HPDE6-E6E7 (cell line): ENCODE measurements at regions not wholly inside any gene's neighbourhood (a gene's known extent, or its start where the extent isn't known, plus 50 kb on each side); places are given as distances from the start of the nearest gene placed in this dataset.

Experiments used
- DNase-seq: peaks from one replicate; pipeline ENCODE4 v3.0.0; 2011; ENCODE audit warnings: missing footprints; ENCODE audit errors: extremely low spot score

DNA sequence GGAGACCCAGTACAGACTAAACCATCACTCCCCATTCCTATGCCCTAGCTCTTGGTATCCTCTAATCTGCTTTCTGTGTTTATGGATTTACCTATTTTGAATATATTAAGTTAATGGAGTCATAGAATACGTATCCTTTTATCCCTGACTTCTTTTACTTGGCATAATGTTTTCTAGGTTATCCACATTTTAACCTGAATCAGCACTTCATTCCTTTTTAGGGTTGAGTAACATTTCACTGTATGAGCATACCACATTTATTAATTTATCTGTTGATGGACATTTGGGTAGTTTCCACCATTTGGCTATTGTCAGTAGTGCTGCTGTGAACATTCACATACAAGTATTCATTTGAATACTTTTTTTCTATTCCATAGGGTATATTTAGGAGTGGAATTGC is 157.3 kb upstream of the CTNNA2 start:
- no peak for DNase-seq

DNA sequence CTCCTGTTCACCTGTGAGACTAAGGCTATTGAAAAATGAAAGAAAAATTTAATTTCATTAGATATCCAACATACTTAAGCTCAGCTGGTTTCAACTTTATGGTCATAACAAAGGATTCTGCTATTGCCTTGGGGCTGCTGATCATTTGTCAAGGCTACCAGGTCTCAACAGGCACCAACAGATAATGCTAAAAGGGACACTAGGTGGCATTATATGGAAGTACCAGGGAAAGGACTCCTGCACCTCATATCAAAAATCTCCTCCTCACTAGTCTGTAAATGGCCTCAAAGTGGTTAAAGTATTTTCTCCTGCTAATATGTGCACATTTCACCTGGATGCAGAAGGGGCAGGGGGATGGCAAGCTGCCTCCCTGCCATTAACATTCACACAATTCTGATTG is 167.9 kb upstream of the REG3A start:
- DNase-seq: no peak

DNA sequence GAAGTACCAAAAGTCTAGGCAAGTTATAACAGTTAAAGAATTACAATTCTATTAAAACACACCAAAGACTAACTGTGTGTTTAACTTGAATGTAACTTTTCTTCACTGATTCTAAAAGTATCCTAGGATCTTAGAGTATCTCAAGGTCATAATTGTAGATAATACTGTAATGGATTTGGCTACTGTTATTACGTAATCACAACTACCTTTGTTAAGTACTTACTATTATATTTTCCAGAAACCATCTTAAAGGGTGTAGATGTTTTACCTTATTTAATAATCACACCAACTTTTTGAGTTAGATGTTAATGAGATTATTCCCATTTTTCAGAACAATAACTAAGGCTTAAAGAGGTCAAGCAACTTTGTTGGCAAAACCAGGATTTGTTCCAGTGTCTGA is 161.3 kb upstream of the REG3A start:
- no peak for DNase-seq

DNA sequence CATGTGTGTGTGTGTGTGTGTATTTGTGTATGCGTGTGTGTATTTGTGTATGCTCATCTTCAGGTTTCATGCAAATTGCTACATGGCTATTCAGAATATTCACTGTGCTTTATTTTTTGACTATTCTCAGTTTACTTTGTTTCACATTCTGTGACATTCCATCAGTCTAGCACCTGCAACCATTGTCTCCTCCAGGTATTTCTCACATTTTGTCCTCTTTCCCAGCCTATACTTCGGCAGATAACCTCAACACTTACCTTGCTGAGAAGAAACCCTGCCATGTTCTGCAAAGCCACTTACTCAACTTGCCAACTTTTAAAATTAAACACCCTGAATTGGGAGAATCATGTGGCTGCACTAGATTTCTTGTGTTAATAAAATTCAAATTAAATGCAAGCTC is 135.4 kb upstream of the REG3A start:
- DNase-seq: no peak

DNA sequence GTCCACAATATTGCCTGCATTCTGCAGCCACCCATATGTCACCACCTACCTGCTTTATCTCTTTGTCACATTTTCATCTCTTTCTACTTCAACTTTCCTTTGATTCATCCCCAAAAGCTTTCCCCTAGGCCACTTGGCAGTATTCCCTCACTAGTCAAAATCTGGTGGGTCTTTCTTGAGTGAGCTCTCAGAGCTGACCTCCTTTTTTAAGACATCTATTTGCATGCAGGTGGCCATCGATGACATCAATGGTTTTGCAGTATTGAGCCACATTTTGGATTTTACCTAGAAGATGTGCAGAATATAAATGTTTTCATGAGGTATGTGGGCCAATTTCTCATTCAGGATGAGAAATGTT is 133.4 kb upstream of the REG3A start:
- no peak for DNase-seq

DNA sequence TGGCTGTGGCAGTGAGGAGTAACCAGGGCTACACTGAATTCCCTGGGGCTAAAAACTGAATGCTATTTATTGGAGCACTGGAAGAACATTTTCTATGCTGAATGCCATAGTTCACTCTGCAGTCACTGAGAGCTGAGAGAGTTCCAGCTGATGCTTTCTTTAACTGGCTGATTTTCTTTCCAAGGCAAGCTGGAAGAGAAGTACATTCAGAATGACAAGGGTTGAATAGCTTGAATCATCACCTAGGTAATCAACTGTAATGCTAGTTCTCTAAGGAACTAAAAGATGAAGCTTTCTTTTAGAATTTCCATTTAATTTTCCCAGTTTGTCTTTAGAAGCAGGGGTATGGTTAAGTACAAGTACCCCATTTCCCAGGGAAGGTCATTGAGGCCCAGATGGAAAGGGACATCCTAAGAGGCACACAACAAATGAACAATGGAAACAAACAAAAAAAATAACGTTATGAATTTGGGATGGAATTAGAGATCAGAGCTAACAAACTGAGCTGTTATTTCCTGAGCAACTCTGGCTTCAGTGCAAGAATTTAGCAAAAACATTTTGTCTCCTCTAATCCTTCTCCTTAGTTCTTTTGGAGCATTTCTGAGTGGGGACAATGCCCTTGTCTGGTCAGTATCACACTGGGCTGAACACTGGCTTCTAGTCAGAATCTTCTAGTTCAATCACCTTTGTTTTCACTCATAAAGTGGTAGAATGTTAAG is 132.8 kb upstream of the REG3A start:
- no peak for DNase-seq

DNA sequence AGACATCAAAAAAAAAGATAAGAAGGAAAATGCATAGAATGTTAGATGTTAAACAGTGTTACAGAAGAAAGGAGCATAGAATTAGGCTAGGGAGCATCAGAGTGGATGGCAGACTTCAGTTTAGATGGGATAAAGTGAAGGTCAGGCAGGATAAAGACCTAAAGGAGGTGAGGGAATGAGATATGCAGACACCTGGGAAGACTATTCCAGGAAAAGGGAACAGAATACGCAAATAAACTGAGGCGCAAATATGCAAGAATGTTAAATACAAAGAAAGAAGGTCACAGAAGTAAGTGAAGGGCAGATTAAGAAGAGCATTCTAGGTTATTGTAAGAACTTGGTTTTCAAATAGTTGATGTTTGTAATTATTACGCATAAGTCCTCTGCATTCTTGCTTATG is 116.3 kb upstream of the REG3A start:
- no peak for DNase-seq

DNA sequence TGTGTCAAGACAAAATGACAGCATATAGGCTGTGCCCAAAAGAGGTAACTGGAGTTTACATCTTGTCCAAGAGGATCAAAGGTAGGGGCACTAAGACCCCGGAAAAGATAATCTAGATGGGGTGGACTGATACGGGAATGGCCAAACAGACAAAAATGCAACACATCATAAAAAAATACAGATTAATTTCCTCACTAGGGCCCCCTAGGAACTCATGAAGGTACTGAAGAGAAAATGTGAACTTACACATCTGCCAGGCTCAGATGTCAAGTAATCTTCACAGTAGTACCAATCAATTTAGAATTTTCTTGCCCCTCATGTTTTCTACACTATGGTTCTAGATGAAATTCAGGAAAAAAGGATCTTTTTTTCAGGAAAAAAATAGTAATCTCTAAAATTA is 115.6 kb upstream of the REG3A start:
- DNase-seq: no peak

DNA sequence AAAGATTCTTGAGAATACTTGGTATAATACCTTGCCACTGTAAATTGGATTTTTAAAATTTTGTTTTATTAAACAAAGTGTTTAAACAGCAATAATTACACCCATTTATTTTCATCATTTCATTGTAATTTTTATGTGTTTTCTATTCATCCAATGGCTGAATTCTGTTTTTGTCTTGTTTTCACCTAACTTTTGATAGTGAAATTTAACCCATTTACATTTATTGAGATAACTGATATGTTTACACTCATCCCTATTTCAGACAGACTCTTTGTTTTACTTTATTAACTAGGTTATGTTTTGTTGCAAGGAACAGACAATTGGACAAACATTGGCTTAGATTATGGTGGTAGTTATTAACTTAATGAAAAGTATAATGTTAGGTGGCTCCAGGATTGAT is 113.1 kb upstream of the REG3A start:
- no peak for DNase-seq

DNA sequence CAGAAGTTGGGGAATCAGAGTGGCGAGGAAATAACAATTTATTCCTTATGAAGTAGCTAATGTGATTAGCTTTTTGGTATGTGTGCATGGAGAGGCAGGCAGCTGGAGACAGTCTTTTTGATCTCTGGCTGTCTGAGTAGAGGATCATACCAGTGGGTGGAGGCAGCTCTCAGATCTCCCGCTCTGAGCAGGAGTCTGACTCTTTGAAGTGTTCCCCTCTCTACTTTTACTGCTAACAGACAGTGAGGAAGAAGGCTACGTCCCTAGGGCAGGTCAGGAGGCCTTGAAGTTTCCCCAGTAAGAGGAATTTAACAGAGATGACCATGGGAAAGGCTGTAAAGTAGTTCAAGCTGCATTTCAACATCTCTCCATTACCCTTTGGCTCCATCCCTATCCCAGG is 111.9 kb upstream of the REG3A start:
- DNase-seq: no peak

DNA sequence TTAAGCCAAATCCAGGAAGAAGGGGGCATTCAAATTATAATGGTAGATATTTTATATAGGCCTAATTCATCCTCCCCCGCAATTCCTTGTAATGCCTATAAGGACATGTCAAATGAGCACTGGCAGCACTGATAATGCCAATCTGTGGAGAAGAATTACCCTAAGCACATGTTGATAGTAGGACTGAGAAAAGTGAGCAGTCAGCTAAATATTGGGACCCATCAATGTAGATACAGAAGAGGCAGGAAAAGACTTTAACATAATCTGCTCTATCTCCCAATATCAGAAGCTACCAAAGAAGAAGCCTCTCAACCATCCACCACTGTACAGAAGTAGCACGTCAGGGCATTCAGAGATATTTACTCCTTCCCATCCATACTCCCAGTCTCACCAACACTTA is 101.3 kb upstream of the REG3A start:
- no peak for DNase-seq

DNA sequence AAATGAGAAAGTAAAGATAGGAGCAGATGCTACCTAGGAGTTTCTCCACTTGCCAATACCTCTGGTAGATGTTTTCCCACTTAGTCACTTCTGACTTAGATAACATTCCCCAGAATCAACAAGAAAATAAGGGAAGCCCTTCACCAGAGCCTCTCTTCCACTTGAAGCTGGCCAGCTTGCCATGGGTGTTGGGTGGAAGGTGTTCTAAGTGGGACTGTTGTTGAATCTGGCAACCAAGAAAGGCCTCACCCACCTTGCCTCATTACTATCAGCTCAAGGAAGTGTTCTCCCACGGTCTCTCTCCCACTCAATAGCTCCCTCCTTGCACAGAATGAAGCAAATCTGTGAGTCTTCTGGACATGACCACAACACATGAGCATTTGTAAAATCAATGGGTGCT is 100.4 kb upstream of the REG3A start:
- no peak for DNase-seq

DNA sequence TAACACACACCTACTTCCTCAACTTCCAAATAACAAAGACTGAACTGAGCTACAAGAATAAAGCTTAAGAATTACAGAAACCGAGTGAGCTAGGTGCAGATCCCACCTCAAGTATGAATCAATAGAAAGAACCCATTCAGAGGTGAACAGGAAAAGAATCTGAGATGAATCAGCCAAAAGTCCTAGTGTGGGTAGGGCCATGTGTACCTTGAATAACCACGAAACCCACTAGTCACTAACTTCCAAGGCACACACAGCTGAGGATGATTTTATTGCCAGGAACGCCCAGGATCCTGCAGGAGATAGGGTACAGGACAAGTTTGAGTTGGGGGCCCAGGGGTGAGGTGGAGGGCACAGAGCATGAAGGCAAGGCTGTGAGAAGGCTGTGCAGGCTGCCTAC is 99.7 kb upstream of the REG3A start:
- DNase-seq: no peak

DNA sequence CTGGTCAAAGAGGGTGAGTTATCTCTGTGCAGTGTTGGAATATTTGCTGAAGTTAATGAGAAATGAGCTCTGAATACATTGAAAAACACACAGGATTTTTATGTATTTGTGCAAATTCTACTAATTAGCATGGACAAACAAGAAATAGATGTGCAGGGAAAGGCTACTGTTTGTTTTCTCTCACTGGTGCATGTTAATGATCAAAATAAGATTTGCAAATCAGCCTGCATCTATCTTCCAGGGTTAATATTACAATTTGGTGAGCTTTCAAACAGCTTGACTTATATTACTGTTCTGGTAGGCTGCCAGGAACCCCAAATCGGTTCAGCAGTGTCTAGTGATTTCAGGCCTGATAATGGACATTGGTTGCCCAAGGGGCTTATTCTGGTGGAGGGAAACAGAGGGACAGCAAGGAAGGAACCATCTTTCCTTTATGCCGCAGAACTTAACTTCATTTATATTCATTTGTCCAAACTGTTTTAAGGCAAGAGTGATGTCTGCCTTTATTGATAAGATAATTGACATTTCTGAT is 93.8 kb upstream of the REG3A start:
- DNase-seq: no peak

DNA sequence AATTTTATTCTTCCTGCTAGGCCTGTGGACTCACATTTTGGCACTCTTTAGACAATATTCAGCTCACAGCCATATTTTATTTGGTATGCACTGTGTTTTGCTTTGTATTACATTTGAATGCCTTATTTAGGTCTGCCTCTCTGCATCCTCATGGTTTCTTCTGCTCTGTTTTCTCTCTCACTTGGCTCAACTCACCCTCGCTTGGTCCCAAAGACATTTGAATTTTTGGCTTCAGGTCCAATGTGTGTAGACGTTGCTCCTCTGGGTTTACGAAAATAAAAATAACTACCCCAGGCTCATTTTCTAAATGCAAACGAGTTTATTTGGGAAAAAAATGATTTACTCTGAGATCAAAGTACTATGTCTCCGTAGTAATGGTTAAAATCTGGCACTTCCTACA is 91.1 kb upstream of the REG3A start:
- DNase-seq: no peak

DNA sequence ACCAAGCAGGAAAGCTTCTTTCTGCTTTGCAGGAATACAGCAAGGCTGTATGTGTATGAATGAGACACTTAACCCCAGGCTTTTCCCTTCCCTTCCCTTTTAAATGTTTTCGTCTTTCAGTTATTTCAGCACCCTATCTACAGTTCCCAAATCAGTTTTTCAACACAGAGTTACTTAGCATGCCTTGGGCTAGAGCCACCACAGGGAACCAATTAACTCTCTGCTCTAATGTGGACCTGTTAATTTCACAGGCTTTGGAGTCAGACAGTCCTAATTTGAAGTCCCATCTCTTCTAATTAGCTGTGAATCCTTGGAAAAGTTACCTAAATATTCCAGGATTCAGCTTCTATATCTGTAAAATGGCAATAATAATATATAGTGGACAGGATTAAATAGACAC is 89.2 kb upstream of the REG3A start:
- DNase-seq: no peak

DNA sequence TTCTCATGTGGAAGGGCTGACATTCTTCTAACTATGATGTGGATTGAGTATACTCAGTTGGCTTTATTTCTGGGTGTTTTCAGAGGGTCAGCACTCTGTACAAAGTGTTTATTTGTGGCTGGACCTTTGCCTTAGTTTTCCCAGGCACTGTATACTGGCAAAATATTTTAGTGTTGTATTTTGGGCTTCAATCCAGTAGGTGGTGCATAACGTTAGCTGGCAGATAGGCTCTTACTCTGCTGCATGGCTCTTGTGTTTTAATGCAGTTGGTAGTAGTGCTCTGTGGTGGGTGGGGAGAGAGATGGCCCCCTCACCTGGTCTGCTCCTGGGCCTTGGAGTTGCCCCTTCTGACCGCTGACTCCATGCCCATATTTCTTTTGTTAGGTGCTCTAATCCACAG is 75.6 kb upstream of the REG3A start:
- no peak for DNase-seq

DNA sequence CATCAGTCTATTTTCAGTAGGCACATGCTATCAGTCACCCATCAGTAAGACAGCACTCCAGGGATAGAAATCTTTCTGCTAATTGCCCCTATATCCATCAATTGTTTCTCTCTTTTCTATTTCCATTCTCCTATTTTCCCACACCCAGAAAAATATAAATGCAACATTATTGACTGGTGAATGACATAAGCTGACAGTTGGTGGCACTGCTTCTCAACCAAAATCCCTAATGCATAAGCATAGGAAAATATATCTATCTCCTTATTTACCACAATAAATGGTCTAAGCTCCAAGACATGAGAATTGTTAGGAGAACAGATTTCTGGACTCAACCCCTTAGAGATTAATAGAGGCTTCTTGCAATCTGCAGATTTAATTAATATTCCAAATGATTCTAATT is 64.0 kb upstream of the REG3A start:
- no peak for DNase-seq

DNA sequence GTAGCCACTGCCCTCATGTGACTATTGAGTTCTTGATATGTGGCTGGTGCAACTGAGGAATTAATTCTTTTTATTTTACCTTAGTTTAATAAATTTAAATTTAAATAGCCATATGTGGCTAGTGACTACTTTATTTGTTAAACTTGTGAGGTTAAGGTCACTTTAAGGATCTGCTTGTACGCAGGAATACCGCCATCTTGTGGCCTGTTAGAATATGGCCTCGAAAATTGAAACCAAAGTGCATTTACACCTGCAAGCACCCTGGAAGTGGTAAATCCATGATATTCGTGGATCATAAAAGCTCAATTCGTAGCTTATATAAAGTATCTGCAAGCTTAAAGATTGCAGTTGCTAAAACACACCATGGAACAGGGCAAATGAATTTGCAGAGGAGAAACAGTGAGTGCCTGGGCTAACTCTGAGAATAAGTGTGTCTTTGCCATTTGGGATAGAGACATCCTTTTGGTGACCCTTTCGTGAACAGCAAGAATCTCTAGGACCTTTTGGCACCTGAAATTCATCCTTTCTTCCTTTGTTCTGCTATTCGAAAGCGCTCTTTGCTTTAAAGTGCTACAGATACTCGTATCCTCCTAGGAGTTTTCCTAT is 59.9 kb upstream of the REG3A start:
- DNase-seq: no peak

DNA sequence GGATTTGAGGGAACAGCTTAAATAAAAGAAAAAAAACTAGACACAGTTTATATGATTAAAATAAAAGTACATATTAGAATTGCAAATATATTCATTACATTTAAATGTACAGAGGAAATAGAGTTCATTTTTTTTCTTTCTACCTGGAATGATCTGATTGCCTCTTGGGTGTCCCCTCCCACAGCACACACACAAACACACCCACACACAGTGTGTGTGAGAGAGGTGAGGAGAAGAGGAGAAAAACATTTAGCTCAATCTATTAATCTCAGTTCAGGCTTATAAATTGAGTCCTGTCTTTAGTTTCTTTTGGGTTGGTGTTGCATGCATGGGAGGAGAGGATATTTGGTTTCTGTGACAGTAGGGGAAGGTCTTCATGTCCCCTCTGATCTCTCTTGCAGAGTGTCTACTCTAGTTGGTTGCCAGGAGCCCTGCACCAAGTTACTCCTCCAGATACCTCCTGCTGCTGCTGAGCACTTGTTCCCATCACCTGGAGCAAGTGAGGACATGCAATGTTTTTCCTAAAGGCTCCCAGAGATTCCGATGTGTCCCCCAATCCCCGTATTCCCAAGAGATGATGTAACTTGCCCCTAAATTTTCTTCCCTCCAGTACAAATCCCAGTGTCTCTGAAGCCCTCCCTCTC is 50.8 kb upstream of the REG3A start:
- DNase-seq: no peak
